Body of pancreas (tissue), 4 donors: ENCODE measurements at regions not wholly inside any gene's neighbourhood (a gene's known extent, or its start where the extent isn't known, plus 50 kb on each side); places are given as distances from the start of the nearest gene placed in this dataset.

Experiments
- ATAC-seq: fragments of 150-250 bp; one replicate; pipeline ENCODE4 v1.9.1; 2016
- DNase-seq, 4 donors: peaks; one replicate each; pipeline ENCODE4 v3.0.0-alpha.2; 2019
- H3K27ac ChIP-seq, 4 donors: fragments of 200-600 bp; sonication (generic); 1 replicate in 3 of 4; 2 replicates in 1 of 4; pipeline versions ENCODE4 v1.5.1 to v1.6.1; 2016 to 2019; ENCODE audit warnings: mild to moderate bottlenecking in 1 of 4, mixed read lengths in 1 of 4, moderate library complexity in 1 of 4
- H3K27me3 ChIP-seq, 2 donors: fragments of 200-600 bp; sonication (generic); one replicate each; pipeline ENCODE4 v1.6.0; 2016; ENCODE audit warnings: mild to moderate bottlenecking in 1 of 2
- H3K36me3 ChIP-seq, 2 donors: fragments of 200-600 bp; sonication (generic); replicated peaks in 1 of 2; 2 replicates each; pipeline ENCODE4 v1.5.1; 2016; ENCODE audit warnings: low read depth in 2 of 2; ENCODE audit not compliant: insufficient read depth in 1 of 2
- H3K4me1 ChIP-seq: fragments of 200-600 bp; sonication (generic); one replicate; pipeline ENCODE4 v1.6.0; 2016
- H3K4me3 ChIP-seq, 2 donors: fragments of 200-600 bp; sonication (generic); 1 replicate in 1 of 2; 2 replicates in 1 of 2; pipeline ENCODE4 v1.5.1; 2016 to 2019
- H3K9me3 ChIP-seq, 3 donors: fragments of 200-600 bp; sonication (generic); 1 replicate in 2 of 3; 2 replicates in 1 of 3; pipeline ENCODE4 v1.5.1; 2016
- CTCF ChIP-seq, 7 experiments: fragments of 450-650 bp in 4 of 7; fragments of 200-600 bp in 3 of 7; sonication (generic) in 3 of 7; IDR thresholded peaks; one replicate each; pipeline ENCODE4 v1.5.1; 2016 to 2019; ENCODE audit warnings: antibody characterized with exemption in 7 of 7
- POLR2A ChIP-seq, 3 donors: fragments of 450-650 bp; IDR thresholded peaks; one replicate each; pipeline ENCODE4 v1.6.1; 2016; ENCODE audit warnings: antibody characterized with exemption in 3 of 3, mild to moderate bottlenecking in 2 of 3
- WGBS, 2 donors: methylation state at CpG; one replicate each; pipeline ENCODE4 v1.1.5; 2017; 5-methylcytosine and 5-hydroxymethylcytosine counted together
- intact Hi-C: fragments of 100-400 bp; cut with DNase I; formaldehyde crosslinking; loops from one replicate; pipeline ENCODE4 v1.15.1; 2023

DNA sequence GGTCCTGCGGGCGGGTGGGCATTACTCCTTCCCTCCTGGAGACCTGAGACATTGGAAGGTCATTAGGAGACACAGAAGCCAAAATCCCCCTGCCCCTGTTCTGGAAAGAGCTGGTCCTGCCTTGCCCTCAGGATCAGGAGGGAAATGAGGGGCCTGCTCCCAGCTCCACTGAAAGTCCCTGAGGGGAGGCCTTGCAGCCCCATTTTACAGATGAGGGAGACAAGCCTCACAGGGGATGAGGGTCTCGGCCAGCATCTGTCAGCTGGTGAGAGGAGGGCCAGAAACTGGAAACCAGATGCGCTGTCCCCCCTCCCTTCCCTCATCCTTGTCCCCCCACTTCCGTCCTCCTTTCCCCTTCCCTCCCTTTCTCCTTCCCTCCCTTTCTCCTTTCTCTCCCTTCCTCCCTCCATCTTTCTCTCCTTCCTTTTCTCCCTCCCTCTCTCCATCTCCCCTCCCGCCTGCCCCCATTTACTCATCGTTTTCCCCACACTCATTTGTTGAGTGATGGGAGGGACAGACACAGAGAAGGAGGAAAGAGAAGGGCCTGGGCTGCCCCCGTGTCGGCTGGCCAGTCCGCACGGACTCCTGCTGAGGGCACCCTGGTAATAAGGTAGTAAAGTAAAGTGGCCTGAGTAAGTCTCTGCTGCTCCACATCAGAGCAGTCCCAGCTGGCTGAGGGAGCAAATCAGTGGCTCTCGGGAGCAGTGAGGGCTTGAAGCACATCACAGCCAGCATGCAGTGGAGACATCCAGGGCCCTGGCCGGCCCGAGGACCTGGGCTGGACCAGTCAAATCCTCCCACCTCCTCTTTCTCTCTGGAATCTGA is 112.4 kb upstream of the ALDH1A3 start:
- H3K36me3 ChIP-seq = no peaks in the 10 kb centered on the region
- ATAC-seq (no peak), DNase-seq (no peak)
- no peaks in the 10 kb centered on the region for H3K4me1 ChIP-seq
- H3K27ac ChIP-seq = no peak overlapping the region
- 81 to 84% methylated on average over 11 to 14 of the region's 14 CpGs for WGBS, 2 donors
- no peaks in the 10 kb centered on the region for H3K9me3 ChIP-seq
- no peaks in the 10 kb centered on the region for H3K27me3 ChIP-seq
- no peak for TF ChIP-seq POLR2A (IDR thresholded peaks at IDR 0.05)
- no peak for TF ChIP-seq CTCF (IDR thresholded peaks at IDR 0.05)
- H3K4me3 ChIP-seq = no peak overlapping the region
- intact Hi-C loops = no loop called here

GRCh38 chr15:100768501-100768931 is 111.1 kb upstream of the ALDH1A3 start:
- Histone ChIP-seq H3K36me3 (no peaks in the 10 kb centered on the region), H3K4me3 (no peak overlapping the region), H3K9me3 (no peaks in the 10 kb centered on the region), H3K27me3 (no peaks in the 10 kb centered on the region), H3K4me1 (no peaks in the 10 kb centered on the region), H3K27ac (no peak overlapping the region)
- DNase-seq = no peak
- no peak for TF ChIP-seq CTCF (IDR thresholded peaks at IDR 0.05)
- TF ChIP-seq POLR2A (IDR thresholded peaks at IDR 0.05) = no peak
- no peak for ATAC-seq
- intact Hi-C loops = no loop called here
- WGBS, 2 donors = 79 to 92% methylated on average over 5 to 9 of the region's 9 CpGs

- DNase-seq (no peak), ATAC-seq (no peak)
- TF ChIP-seq CTCF (IDR thresholded peaks at IDR 0.05) (no peak), POLR2A (IDR thresholded peaks at IDR 0.05) (no peak)
- 87 to 89% methylated on average over 11 to 15 of the region's 15 CpGs for WGBS, 2 donors
- Histone ChIP-seq H3K9me3 (no peaks in the 10 kb centered on the region), H3K27ac (no peak overlapping the region), H3K27me3 (no peaks in the 10 kb centered on the region), H3K36me3 (no peaks in the 10 kb centered on the region), H3K4me1 (no peaks in the 10 kb centered on the region), H3K4me3 (no peak overlapping the region)
- intact Hi-C loops = no loop called here
Measured at GRCh38 chr15:100769043-100769974, 110.3 kb upstream of the ALDH1A3 start.

- Histone ChIP-seq H3K27ac (no peak overlapping the region), H3K4me3 (no peak overlapping the region), H3K27me3 (no peaks in the 10 kb centered on the region), H3K4me1 (no peaks in the 10 kb centered on the region), H3K9me3 (no peaks in the 10 kb centered on the region), H3K36me3 (no peaks in the 10 kb centered on the region)
- WGBS, 2 donors = 74 to 85% methylated on average over 4 of the region's 4 CpGs
- ATAC-seq (no peak), DNase-seq (no peak)
- TF ChIP-seq CTCF (IDR thresholded peaks at IDR 0.05) (no peak), POLR2A (IDR thresholded peaks at IDR 0.05) (no peak)
- intact Hi-C loops = no loop called here
Measured at GRCh38 chr15:100769975-100770340, 109.7 kb upstream of the ALDH1A3 start.
